Erythroblast (primary cell): ENCODE measurements at regions not wholly inside any gene's neighbourhood (a gene's known extent, or its start where the extent isn't known, plus 50 kb on each side); places are given as distances from the start of the nearest gene placed in this dataset.

Source experiments
- GATA1 ChIP-seq: IDR thresholded peaks from 2 replicates; pipeline ENCODE4 v1.6.1; 2011; ENCODE audit warnings: low read depth, mild to moderate bottlenecking, control low read depth, low read length, moderate library complexity
- POLR2A ChIP-seq: IDR thresholded peaks from 2 replicates; pipeline ENCODE4 v1.6.1; 2011; ENCODE audit warnings: mild to moderate bottlenecking, low read length

GRCh38 chr18:5622905-5623304, 79.1 kb upstream of the EPB41L3 start:
- TF ChIP-seq POLR2A (no peak), GATA1 (no peak)
